Sigmoid colon (tissue), 6 donors: ENCODE measurements at regions not wholly inside any gene's neighbourhood (a gene's known extent, or its start where the extent isn't known, plus 50 kb on each side); places are given as distances from the start of the nearest gene placed in this dataset.

Source experiments
- DNase-seq: peaks from one replicate; pipeline ENCODE4 v3.0.0-alpha.2; 2019
- H3K27ac ChIP-seq, 4 donors: fragments of 200-600 bp; sonication (generic); one replicate each; pipeline ENCODE4 v1.5.1; 2016 to 2019; ENCODE audit warnings: mild to moderate bottlenecking in 1 of 4
- H3K27me3 ChIP-seq, 3 donors: fragments of 200-600 bp; sonication (generic); one replicate each; pipeline ENCODE4 v1.5.1; 2019; ENCODE audit warnings: mild to moderate bottlenecking in 1 of 3
- H3K36me3 ChIP-seq, 4 donors: fragments of 200-600 bp; sonication (generic); one replicate each; pipeline ENCODE4 v1.5.1; 2016 to 2019
- H3K4me1 ChIP-seq, 4 donors: fragments of 200-600 bp; sonication (generic); one replicate each; pipeline ENCODE4 v1.5.1; 2017 to 2019
- H3K4me3 ChIP-seq, 4 donors: fragments of 200-600 bp; sonication (generic); one replicate each; pipeline ENCODE4 v1.5.1; 2017 to 2019; ENCODE audit warnings: mild to moderate bottlenecking in 2 of 4, moderate library complexity in 1 of 4
- H3K9me3 ChIP-seq, 4 donors: fragments of 200-600 bp in 3 of 4; sonication (generic) in 3 of 4; one replicate each; pipeline versions ENCODE4 v1.5.1 to v1.6.1; 2013 to 2019
- EP300 ChIP-seq, 4 donors: sonication (generic); formaldehyde crosslinking; IDR thresholded peaks; one replicate each; pipeline ENCODE4 v1.6.1; 2017; ENCODE audit warnings: antibody characterized with exemption in 4 of 4
- POLR2A ChIP-seq, 2 donors: fragments of 450-650 bp; IDR thresholded peaks; one replicate each; pipeline ENCODE4 v1.6.1; 2016; ENCODE audit warnings: antibody characterized with exemption in 2 of 2, mild to moderate bottlenecking in 2 of 2, moderate library complexity in 2 of 2
- POLR2AphosphoS5 ChIP-seq, 4 donors: sonication (generic); formaldehyde crosslinking; IDR thresholded peaks; one replicate each; pipeline ENCODE4 v1.6.1; 2017; ENCODE audit warnings: antibody characterized with exemption in 4 of 4
- WGBS, 2 donors: extraction: QIAGEN DNeasy Blood & Tissue Kit; methylation state at CpG; one replicate each; pipeline ENCODE4 v1.1.7; 2013; 5-methylcytosine and 5-hydroxymethylcytosine counted together
- intact Hi-C: fragments of 100-400 bp; cut with DNase I; formaldehyde crosslinking; loops from one replicate; pipeline ENCODE4 v1.15.1; 2023
- TF ChIP-seq, protein P1 (sequence below), 4 experiments: fragments of 450-650 bp in 3 of 4; fragments of 200-600 bp in 1 of 4; IDR thresholded peaks; one replicate each; pipeline ENCODE4 v1.5.1; 2016 to 2019; ENCODE audit warnings: antibody characterized with exemption in 4 of 4, mild to moderate bottlenecking in 3 of 4, moderate library complexity in 2 of 4
- donor health status: healthy with polysubstance abuse.
- donor health status: healthy.

DNA sequence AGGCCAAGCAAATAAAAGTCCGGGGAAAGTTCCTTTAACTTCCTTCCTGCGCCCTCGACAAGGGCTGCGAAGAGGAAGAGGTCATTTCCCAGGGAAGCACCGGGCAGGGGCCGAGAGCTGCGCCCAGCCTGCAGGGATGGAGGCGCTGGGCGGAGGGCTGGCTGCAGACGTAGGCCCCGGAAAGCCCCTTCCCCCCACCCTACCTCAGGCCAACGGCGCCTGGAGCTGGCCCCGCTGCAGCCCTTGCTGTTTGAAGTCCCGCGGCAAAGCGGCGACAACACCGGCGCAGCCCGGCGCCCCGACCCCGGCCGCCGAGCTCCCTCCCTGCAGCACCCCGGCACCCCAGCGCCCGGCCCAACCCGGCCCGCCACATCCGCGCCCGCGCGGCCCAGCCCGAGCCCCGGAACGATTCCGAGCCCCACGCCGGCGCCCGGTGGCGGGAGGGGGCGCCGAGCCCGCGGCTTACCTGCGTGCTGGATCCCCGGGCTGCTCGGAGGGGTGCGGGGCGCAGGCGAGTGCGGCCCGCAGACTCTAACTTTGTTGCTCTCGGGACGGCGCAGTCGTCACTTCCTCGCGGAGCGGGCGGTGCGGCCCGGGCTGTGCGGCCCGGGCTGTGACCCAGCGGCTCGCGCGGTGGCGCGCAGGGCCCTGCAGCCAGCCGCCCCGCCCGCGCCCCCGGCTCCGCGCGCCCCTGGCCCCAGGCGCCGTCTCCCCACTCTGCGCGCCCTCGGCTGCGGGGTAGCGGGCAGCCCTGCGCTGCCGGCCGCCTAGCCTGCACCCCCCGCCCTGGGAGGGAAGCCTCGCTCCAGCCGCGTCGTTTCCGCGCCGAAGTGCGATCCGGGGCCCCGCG is 64.8 kb upstream of the PTGR2 start:
- Histone ChIP-seq H3K4me3 (peak overlapping the region; percentile 51 to 77 (median 70)), H3K36me3 (no peaks in the 10 kb centered on the region), H3K27ac (peak overlapping the region; percentile 96 to 99 (median 98)), H3K9me3 (no peaks in the 10 kb centered on the region), H3K4me1 (peaks cover 0 to 76% (median 72%) of the 10 kb centered on the region in 4 donors), H3K27me3 (no peaks in the 10 kb centered on the region)
- 1% methylated on average over 105 of the region's 105 CpGs for WGBS, 2 donors
- intact Hi-C loops, result loop anchor here (1.0 to 5.0 kb wide), 2 partner anchors 27 to 35 kb away; a partner anchor contains a TSS
- TF ChIP-seq, protein P1, sequence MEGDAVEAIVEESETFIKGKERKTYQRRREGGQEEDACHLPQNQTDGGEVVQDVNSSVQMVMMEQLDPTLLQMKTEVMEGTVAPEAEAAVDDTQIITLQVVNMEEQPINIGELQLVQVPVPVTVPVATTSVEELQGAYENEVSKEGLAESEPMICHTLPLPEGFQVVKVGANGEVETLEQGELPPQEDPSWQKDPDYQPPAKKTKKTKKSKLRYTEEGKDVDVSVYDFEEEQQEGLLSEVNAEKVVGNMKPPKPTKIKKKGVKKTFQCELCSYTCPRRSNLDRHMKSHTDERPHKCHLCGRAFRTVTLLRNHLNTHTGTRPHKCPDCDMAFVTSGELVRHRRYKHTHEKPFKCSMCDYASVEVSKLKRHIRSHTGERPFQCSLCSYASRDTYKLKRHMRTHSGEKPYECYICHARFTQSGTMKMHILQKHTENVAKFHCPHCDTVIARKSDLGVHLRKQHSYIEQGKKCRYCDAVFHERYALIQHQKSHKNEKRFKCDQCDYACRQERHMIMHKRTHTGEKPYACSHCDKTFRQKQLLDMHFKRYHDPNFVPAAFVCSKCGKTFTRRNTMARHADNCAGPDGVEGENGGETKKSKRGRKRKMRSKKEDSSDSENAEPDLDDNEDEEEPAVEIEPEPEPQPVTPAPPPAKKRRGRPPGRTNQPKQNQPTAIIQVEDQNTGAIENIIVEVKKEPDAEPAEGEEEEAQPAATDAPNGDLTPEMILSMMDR (IDR thresholded peaks at IDR 0.05), result no peak
- TF ChIP-seq POLR2A (IDR thresholded peaks at IDR 0.05), result no peak
- no peak for TF ChIP-seq EP300 (IDR thresholded peaks at IDR 0.05)
- TF ChIP-seq POLR2AphosphoS5 (IDR thresholded peaks at IDR 0.05), result peak; percentile 59 to 84 (median 67)
- DNase-seq, result peak; percentile 85

DNA sequence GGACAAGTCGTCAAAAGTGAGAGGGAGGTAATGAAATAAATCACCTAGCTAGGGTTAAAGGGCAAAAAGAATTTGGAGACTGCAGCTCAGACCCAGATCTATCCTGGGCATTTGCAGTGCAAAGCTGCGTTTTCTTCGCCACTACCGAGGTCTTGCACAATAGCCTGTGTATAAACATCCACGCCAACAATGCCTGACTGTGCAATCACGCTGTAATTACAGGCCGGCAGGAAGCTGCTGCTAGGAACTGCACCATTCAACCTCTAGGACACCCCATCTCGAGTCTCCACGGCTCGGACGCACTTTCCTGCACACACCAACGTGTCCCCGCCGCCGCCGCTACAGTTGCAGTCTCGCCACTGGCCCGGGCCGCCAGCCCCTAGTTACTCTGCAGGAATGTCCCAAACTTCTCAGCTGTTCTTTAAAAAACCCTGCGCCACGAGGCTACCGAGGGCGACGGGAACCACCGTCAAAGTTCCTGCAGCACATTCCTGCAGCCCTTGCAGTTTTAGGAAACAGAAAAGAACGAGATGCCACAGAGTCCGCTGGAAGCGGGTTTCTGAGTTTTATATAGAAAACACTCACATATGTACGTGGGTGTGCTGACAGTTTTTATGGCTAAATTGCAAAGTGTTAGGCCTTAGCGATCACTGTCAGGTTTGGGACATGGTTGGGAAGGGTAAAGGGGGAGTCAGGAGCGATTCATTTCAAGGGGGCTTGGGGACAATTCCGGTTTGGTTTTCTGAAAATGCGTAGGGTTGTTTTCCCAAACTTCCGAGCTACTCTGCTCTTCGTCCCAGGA is 65.6 kb upstream of the PTGR2 start:
- Histone ChIP-seq H3K9me3 (no peaks in the 10 kb centered on the region), H3K27me3 (no peaks in the 10 kb centered on the region), H3K4me1 (peaks cover 0 to 81% (median 73%) of the 10 kb centered on the region in 4 donors), H3K4me3 (peak overlapping the region; percentile 51 to 77 (median 70)), H3K27ac (peak overlapping the region; percentile 96 to 99 (median 98)), H3K36me3 (no peaks in the 10 kb centered on the region)
- DNase-seq, result peak; percentile 94
- TF ChIP-seq POLR2A (IDR thresholded peaks at IDR 0.05), result peak; percentile 78 to 84
- TF ChIP-seq, protein P1 (IDR thresholded peaks at IDR 0.05), result peak in 2 of 4 experiments; percentile 37 to 59
- peak; percentile 88 to 94 (median 89) for TF ChIP-seq POLR2AphosphoS5 (IDR thresholded peaks at IDR 0.05)
- TF ChIP-seq EP300 (IDR thresholded peaks at IDR 0.05), result peak in 1 of 4 donors; percentile 49
- 1% methylated on average over 35 of the region's 35 CpGs for WGBS, 2 donors
- intact Hi-C loops, result loop anchor here (1.0 to 5.0 kb wide), 2 partner anchors 26 to 34 kb away; a partner anchor contains a TSS

DNA sequence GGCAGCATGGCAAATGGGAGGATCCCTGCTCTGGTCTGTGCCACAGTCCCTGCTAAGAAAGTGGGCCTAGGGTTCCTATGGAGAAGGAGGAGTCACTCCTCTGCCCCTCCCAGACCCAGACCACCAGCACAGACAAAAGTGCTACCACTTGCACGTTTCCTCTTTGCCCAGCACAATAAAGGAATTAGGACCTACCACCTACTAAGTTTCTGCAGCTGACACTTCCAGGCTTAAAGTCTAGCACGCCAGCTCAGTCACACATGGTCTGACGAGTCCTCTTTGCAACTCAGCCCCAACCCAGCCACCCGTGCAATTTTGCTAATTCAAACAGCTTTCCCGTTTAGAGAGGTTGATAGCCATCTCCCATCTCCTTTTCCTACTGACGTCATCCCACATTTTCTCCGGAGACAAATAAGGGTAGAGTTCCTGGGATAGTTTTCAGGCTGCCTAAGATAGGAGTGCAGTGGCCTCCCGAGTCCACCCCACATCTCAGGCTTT is 66.2 kb upstream of the PTGR2 start:
- 5 to 7% methylated on average over 8 of the region's 8 CpGs for WGBS, 2 donors

DNA sequence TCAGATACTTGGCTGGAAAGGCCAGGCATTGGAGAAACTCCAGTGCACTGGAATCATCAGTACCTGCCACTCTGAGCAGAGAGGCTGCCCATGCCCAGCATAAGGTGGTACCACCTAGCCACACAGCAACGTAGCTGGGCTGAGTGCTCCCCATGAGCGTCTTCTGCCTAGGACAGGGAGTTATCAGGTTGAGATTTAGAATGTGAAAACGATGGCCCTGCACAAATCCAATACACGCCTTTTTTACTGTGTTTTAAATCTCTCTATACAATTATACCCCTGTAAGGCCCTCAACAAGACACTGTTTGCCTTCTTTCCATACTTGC is 66.7 kb upstream of the PTGR2 start:
- peak; percentile 68 for DNase-seq
- WGBS, 2 donors, result 41 to 60% methylated on average over 4 of the region's 4 CpGs
- Histone ChIP-seq H3K4me3 (peak overlapping the region in 3 of 4 donors; percentile 67 to 77 (median 73)), H3K27ac (peak overlapping the region; percentile 96 to 99 (median 98)), H3K4me1 (peaks cover 0 to 80% (median 66%) of the 10 kb centered on the region in 4 donors), H3K9me3 (no peaks in the 10 kb centered on the region), H3K27me3 (no peaks in the 10 kb centered on the region), H3K36me3 (no peaks in the 10 kb centered on the region)
- intact Hi-C loops, result loop anchor here (5.0 kb wide), 1 partner anchor 33 kb away; no protein-coding TSS in a partner anchor
- no peak for TF ChIP-seq POLR2A (IDR thresholded peaks at IDR 0.05)
- TF ChIP-seq, protein P1 (IDR thresholded peaks at IDR 0.05), result no peak
- TF ChIP-seq EP300 (IDR thresholded peaks at IDR 0.05), result no peak
- TF ChIP-seq POLR2AphosphoS5 (IDR thresholded peaks at IDR 0.05), result no peak

More for the DNA sequence above, 66.2 kb upstream of the PTGR2 start:
- no peak for TF ChIP-seq POLR2A (IDR thresholded peaks at IDR 0.05)
- no peak for TF ChIP-seq POLR2AphosphoS5 (IDR thresholded peaks at IDR 0.05)
- TF ChIP-seq, protein P1 (IDR thresholded peaks at IDR 0.05), result no peak
- TF ChIP-seq EP300 (IDR thresholded peaks at IDR 0.05), result no peak
- H3K4me1 ChIP-seq, result peaks cover 0 to 79% (median 70%) of the 10 kb centered on the region in 4 donors
- H3K4me3 ChIP-seq, result peak overlapping the region; percentile 51 to 77 (median 70)
- intact Hi-C loops, result loop anchor here (5.0 kb wide), 1 partner anchor 33 kb away; no protein-coding TSS in a partner anchor
- no peaks in the 10 kb centered on the region for H3K36me3 ChIP-seq
- H3K27ac ChIP-seq, result peak overlapping the region; percentile 96 to 99 (median 98)
- no peaks in the 10 kb centered on the region for H3K27me3 ChIP-seq
- H3K9me3 ChIP-seq, result no peaks in the 10 kb centered on the region
- DNase-seq, result peak; percentile 76
